Liver (tissue), 8 donors: ENCODE measurements at regions not wholly inside any gene's neighbourhood (a gene's known extent, or its start where the extent isn't known, plus 50 kb on each side); places are given as distances from the start of the nearest gene placed in this dataset.

ENCODE experiments used
- DNase-seq: peaks from one replicate; pipeline ENCODE4 v3.0.0-alpha.2; 2017; ENCODE audit warnings: low spot score
- H3K27ac ChIP-seq, 2 donors: one replicate each; pipeline ENCODE4 v1.7.0; 2013; ENCODE audit warnings: inconsistent platforms in 2 of 2, low read length in 2 of 2, control low read depth in 1 of 2, low read depth in 1 of 2, mild to moderate bottlenecking in 1 of 2
- H3K27me3 ChIP-seq, 4 donors: one replicate each; pipeline versions ENCODE4 v1.6.1 to v1.7.0; 2013; ENCODE audit warnings: low read length in 3 of 4, inconsistent platforms in 1 of 4, mild to moderate bottlenecking in 1 of 4, moderate library complexity in 1 of 4; ENCODE audit not compliant: control insufficient read depth in 4 of 4, insufficient read depth in 4 of 4
- H3K36me3 ChIP-seq, 4 donors: one replicate each; pipeline versions ENCODE4 v1.6.1 to v1.7.0; 2013; ENCODE audit warnings: low read length in 3 of 4, mild to moderate bottlenecking in 3 of 4, low read depth in 1 of 4, moderate library complexity in 1 of 4; ENCODE audit not compliant: control insufficient read depth in 4 of 4, insufficient read depth in 3 of 4
- H3K4me1 ChIP-seq, 4 donors: one replicate each; pipeline versions ENCODE4 v1.6.1 to v1.7.0; 2013; ENCODE audit warnings: low read length in 3 of 4, mild to moderate bottlenecking in 3 of 4, moderate library complexity in 1 of 4; ENCODE audit not compliant: control insufficient read depth in 4 of 4, insufficient read depth in 4 of 4
- H3K4me3 ChIP-seq, 3 donors: one replicate each; pipeline versions ENCODE4 v1.6.1 to v1.7.0; 2013; ENCODE audit warnings: low read length in 3 of 3, control low read depth in 1 of 3, low read depth in 1 of 3, mild to moderate bottlenecking in 1 of 3
- H3K9ac ChIP-seq, 2 donors: one replicate each; pipeline ENCODE4 v1.7.0; 2013; ENCODE audit warnings: low read length in 2 of 2, mild to moderate bottlenecking in 2 of 2, moderate library complexity in 2 of 2, control low read depth in 1 of 2, low read depth in 1 of 2
- H3K9me3 ChIP-seq, 4 donors: one replicate each; pipeline versions ENCODE4 v1.6.1 to v1.7.0; 2013; ENCODE audit warnings: low read length in 3 of 4; ENCODE audit not compliant: control insufficient read depth in 4 of 4
- EGR1 ChIP-seq, 2 donors: IDR thresholded peaks; 2 replicates each; pipeline ENCODE4 v1.6.1; 2016 to 2018; ENCODE audit warnings: antibody characterized with exemption in 2 of 2, low read depth in 2 of 2
- FOXA1 ChIP-seq: IDR thresholded peaks from 2 replicates; pipeline ENCODE4 v1.6.1; 2016; ENCODE audit warnings: antibody characterized with exemption
- FOXA2 ChIP-seq: IDR thresholded peaks from 2 replicates; pipeline ENCODE4 v1.6.1; 2016; ENCODE audit warnings: antibody characterized with exemption
- GABPA ChIP-seq, 2 donors: IDR thresholded peaks in 1 of 2; conservative IDR thresholded peaks in 1 of 2; 2 replicates each; pipeline ENCODE4 v1.6.1; 2016; ENCODE audit warnings: antibody characterized with exemption in 2 of 2, mild to moderate bottlenecking in 1 of 2, moderate library complexity in 1 of 2
- HNF4A ChIP-seq, 2 donors: conservative IDR thresholded peaks; 2 replicates each; pipeline ENCODE4 v1.6.1; 2016; ENCODE audit warnings: antibody characterized with exemption in 2 of 2, mild to moderate bottlenecking in 2 of 2
- HNF4G ChIP-seq: IDR thresholded peaks from 2 replicates; pipeline ENCODE4 v1.6.1; 2016; ENCODE audit warnings: antibody characterized with exemption
- JUND ChIP-seq, 2 donors: IDR thresholded peaks; 2 replicates each; pipeline ENCODE4 v1.6.1; 2016; ENCODE audit warnings: antibody characterized with exemption in 2 of 2
- NR2F2 ChIP-seq: IDR thresholded peaks from 2 replicates; pipeline ENCODE4 v1.6.1; 2016; ENCODE audit warnings: antibody characterized with exemption
- RAD21 ChIP-seq, 2 donors: IDR thresholded peaks; 2 replicates each; pipeline ENCODE4 v1.6.1; 2016; ENCODE audit warnings: antibody characterized with exemption in 2 of 2, mild to moderate bottlenecking in 2 of 2
- RXRA ChIP-seq, 2 donors: IDR thresholded peaks; 2 replicates each; pipeline ENCODE4 v1.6.1; 2017 to 2018; ENCODE audit warnings: antibody characterized with exemption in 2 of 2, mild to moderate bottlenecking in 1 of 2
- SP1 ChIP-seq: IDR thresholded peaks from 2 replicates; pipeline ENCODE4 v1.6.1; 2018; ENCODE audit warnings: antibody characterized with exemption, mild to moderate bottlenecking
- TAF1 ChIP-seq: conservative IDR thresholded peaks from 2 replicates; pipeline ENCODE4 v1.6.1; 2016; ENCODE audit warnings: antibody characterized with exemption, mild to moderate bottlenecking
- YY1 ChIP-seq: IDR thresholded peaks from 2 replicates; pipeline ENCODE4 v1.6.1; 2016; ENCODE audit warnings: antibody characterized with exemption, mild to moderate bottlenecking
- WGBS: extraction: QIAGEN DNeasy Blood & Tissue Kit; methylation state at CpG from one replicate; pipeline ENCODE4 v1.1.7; 2013; 5-methylcytosine and 5-hydroxymethylcytosine counted together
- TF ChIP-seq, protein P1 (sequence below): IDR thresholded peaks from 2 replicates; pipeline ENCODE4 v1.6.1; 2016; ENCODE audit warnings: antibody characterized with exemption, mild to moderate bottlenecking
- TF ChIP-seq, protein P2 (sequence below): IDR thresholded peaks from 2 replicates; pipeline ENCODE4 v1.6.1; 2016; ENCODE audit warnings: antibody characterized with exemption
- TF ChIP-seq, protein P3 (sequence below): fragments of 150-350 bp; IDR thresholded peaks from 2 replicates; pipeline ENCODE4 v1.5.1; 2017; ENCODE audit warnings: improper control_type of control experiment, low read depth, low read length; ENCODE audit not compliant: missing input control
- TF ChIP-seq, protein P4 (sequence below): IDR thresholded peaks from 2 replicates; pipeline ENCODE4 v1.6.1; 2016; ENCODE audit warnings: antibody characterized with exemption
- TF ChIP-seq, protein P5 (sequence below): IDR thresholded peaks from 2 replicates; pipeline ENCODE4 v1.6.1; 2016; ENCODE audit warnings: antibody characterized with exemption
- donor health status: healthy.
- donor health status: healthy.
- donor health status: healthy.
- donor health status: healthy.
- donor health status: healthy.

DNA sequence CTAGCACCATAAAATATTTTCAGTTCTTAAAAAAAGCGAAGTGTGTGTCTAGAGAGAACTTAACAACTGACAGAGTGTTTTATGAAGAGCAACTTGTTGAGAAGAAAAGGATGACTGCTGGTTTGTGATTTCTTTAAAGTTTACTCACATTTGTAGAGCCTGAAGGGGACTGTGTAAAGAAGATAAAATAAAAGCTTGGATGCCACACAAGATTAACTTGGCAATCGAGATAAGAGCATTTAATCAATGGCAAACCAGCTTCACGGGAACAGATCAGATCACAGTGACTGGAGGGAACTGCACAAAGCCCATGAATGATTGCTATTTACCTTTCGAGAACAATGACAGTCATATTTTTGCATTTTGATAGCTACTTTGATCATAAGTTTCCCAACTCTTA is 2013.1 kb upstream of the CDH9 start:
- no peaks in the 10 kb centered on the region for H3K9me3 ChIP-seq
- TF ChIP-seq, protein P1, sequence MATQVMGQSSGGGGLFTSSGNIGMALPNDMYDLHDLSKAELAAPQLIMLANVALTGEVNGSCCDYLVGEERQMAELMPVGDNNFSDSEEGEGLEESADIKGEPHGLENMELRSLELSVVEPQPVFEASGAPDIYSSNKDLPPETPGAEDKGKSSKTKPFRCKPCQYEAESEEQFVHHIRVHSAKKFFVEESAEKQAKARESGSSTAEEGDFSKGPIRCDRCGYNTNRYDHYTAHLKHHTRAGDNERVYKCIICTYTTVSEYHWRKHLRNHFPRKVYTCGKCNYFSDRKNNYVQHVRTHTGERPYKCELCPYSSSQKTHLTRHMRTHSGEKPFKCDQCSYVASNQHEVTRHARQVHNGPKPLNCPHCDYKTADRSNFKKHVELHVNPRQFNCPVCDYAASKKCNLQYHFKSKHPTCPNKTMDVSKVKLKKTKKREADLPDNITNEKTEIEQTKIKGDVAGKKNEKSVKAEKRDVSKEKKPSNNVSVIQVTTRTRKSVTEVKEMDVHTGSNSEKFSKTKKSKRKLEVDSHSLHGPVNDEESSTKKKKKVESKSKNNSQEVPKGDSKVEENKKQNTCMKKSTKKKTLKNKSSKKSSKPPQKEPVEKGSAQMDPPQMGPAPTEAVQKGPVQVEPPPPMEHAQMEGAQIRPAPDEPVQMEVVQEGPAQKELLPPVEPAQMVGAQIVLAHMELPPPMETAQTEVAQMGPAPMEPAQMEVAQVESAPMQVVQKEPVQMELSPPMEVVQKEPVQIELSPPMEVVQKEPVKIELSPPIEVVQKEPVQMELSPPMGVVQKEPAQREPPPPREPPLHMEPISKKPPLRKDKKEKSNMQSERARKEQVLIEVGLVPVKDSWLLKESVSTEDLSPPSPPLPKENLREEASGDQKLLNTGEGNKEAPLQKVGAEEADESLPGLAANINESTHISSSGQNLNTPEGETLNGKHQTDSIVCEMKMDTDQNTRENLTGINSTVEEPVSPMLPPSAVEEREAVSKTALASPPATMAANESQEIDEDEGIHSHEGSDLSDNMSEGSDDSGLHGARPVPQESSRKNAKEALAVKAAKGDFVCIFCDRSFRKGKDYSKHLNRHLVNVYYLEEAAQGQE: no peak
- no peak for TF ChIP-seq HNF4G
- TF ChIP-seq FOXA1: no peak
- no peak for TF ChIP-seq RXRA (IDR thresholded peaks at IDR 0.05)
- no peak for TF ChIP-seq YY1
- no peak for TF ChIP-seq FOXA2
- TF ChIP-seq, protein P2, sequence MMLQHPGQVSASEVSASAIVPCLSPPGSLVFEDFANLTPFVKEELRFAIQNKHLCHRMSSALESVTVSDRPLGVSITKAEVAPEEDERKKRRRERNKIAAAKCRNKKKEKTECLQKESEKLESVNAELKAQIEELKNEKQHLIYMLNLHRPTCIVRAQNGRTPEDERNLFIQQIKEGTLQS: no peak
- no peak for TF ChIP-seq JUND (IDR thresholded peaks at IDR 0.05)
- no peak for TF ChIP-seq EGR1 (IDR thresholded peaks at IDR 0.05; ENCODE audit: low read depth in 2 of 2)
- no peak for TF ChIP-seq SP1
- TF ChIP-seq, protein P3, sequence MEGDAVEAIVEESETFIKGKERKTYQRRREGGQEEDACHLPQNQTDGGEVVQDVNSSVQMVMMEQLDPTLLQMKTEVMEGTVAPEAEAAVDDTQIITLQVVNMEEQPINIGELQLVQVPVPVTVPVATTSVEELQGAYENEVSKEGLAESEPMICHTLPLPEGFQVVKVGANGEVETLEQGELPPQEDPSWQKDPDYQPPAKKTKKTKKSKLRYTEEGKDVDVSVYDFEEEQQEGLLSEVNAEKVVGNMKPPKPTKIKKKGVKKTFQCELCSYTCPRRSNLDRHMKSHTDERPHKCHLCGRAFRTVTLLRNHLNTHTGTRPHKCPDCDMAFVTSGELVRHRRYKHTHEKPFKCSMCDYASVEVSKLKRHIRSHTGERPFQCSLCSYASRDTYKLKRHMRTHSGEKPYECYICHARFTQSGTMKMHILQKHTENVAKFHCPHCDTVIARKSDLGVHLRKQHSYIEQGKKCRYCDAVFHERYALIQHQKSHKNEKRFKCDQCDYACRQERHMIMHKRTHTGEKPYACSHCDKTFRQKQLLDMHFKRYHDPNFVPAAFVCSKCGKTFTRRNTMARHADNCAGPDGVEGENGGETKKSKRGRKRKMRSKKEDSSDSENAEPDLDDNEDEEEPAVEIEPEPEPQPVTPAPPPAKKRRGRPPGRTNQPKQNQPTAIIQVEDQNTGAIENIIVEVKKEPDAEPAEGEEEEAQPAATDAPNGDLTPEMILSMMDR: no peak
- no peak for TF ChIP-seq TAF1
- TF ChIP-seq NR2F2: no peak
- no peak for TF ChIP-seq GABPA (IDR thresholded peaks at IDR 0.05 in 1 of 2, conservative IDR thresholded peaks at IDR 0.05 in 1 of 2)
- 48% methylated on average over 4 of the region's 4 CpGs for WGBS
- no peak for DNase-seq
- no peak overlapping the region for H3K27ac ChIP-seq
- no peaks in the 10 kb centered on the region for H3K4me1 ChIP-seq
- no peaks in the 10 kb centered on the region for H3K27me3 ChIP-seq
- H3K36me3 ChIP-seq: no peaks in the 10 kb centered on the region
- no peak overlapping the region for H3K4me3 ChIP-seq
- no peak overlapping the region for H3K9ac ChIP-seq

DNA sequence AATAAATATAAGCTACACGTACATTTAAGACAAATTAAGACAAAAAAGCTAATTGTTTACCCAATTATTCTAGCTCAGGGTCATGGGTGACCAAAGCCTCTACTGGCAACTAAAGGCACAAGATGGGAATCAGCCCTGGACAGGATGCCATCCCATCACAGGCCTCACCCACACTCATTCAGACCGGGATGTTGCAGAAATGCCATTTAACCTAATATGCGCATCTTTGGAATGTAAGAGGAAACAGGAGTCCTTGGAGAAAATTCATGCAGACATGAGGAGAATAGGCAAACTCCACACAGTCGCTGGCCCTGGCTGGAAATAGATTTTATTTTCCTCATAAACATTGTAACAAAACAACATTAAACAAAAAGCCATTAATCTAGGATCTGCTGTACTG is 2003.8 kb upstream of the CDH9 start:
- TF ChIP-seq HNF4G (no peak), EGR1 (IDR thresholded peaks at IDR 0.05; ENCODE audit: low read depth in 2 of 2) (no peak), GABPA (IDR thresholded peaks at IDR 0.05 in 1 of 2, conservative IDR thresholded peaks at IDR 0.05 in 1 of 2) (no peak), RXRA (IDR thresholded peaks at IDR 0.05) (no peak), JUND (IDR thresholded peaks at IDR 0.05) (no peak), NR2F2 (no peak), FOXA2 (no peak), RAD21 (IDR thresholded peaks at IDR 0.05) (no peak), TAF1 (no peak), SP1 (no peak), HNF4A (conservative IDR thresholded peaks at IDR 0.05) (no peak)
- TF ChIP-seq, protein P4, sequence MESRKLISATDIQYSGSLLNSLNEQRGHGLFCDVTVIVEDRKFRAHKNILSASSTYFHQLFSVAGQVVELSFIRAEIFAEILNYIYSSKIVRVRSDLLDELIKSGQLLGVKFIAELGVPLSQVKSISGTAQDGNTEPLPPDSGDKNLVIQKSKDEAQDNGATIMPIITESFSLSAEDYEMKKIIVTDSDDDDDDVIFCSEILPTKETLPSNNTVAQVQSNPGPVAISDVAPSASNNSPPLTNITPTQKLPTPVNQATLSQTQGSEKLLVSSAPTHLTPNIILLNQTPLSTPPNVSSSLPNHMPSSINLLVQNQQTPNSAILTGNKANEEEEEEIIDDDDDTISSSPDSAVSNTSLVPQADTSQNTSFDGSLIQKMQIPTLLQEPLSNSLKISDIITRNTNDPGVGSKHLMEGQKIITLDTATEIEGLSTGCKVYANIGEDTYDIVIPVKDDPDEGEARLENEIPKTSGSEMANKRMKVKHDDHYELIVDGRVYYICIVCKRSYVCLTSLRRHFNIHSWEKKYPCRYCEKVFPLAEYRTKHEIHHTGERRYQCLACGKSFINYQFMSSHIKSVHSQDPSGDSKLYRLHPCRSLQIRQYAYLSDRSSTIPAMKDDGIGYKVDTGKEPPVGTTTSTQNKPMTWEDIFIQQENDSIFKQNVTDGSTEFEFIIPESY: no peak
- TF ChIP-seq, protein P3: no peak
- TF ChIP-seq, protein P5, sequence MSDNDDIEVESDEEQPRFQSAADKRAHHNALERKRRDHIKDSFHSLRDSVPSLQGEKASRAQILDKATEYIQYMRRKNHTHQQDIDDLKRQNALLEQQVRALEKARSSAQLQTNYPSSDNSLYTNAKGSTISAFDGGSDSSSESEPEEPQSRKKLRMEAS: no peak
- TF ChIP-seq, protein P2: no peak
- Histone ChIP-seq H3K4me1 (no peaks in the 10 kb centered on the region), H3K4me3 (no peak overlapping the region), H3K9me3 (no peaks in the 10 kb centered on the region), H3K9ac (no peak overlapping the region), H3K27me3 (no peaks in the 10 kb centered on the region), H3K27ac (no peak overlapping the region), H3K36me3 (no peaks in the 10 kb centered on the region)
- DNase-seq: no peak
- 58% methylated on average over 4 of the region's 4 CpGs for WGBS
